Stimulated activated CD4-positive, alpha-beta T cell treated with anti-CD3 and anti-CD28 coated beads, Interleukin-4, amount 100 ng/mL, for 48 hours (primary cell): ENCODE measurements at regions not wholly inside any gene's neighbourhood (a gene's known extent, or its start where the extent isn't known, plus 50 kb on each side); places are given as distances from the start of the nearest gene placed in this dataset.
"Not testable (repeated sequence)": the region's sequence is repeated elsewhere in the genome, so short reads cannot be mapped to it uniquely, and the experiment has no call there.

Source experiments
- DNase-seq, 2 donors: peaks; one replicate each; pipeline ENCODE4 v3.0.0-alpha.2; 2020; ENCODE audit warnings: low read depth in 2 of 2

GRCh38 chr5:118193194-118193905, 795.0 kb downstream of the DTWD2 start:
- no peak for DNase-seq

- DNase-seq = no peak
Observed at GRCh38 chr5:118185018-118185417, 803.3 kb downstream of the DTWD2 start.

GRCh38 chr5:118176146-118176545, 812.2 kb downstream of the DTWD2 start:
- DNase-seq = no peak

- DNase-seq = no peak
Observed at GRCh38 chr5:118174671-118175070, 813.7 kb downstream of the DTWD2 start.

GRCh38 chr5:118173340-118173739, 815.0 kb downstream of the DTWD2 start:
- no peak for DNase-seq

- DNase-seq = no peak
Observed at GRCh38 chr5:118165619-118166018, 822.7 kb downstream of the DTWD2 start.

- no peak for DNase-seq
Observed at GRCh38 chr5:118156181-118156580, 832.2 kb downstream of the DTWD2 start.

GRCh38 chr5:118146824-118147223, 841.5 kb downstream of the DTWD2 start:
- DNase-seq = no peak

- DNase-seq = no peak
Observed at GRCh38 chr5:118144540-118144939, 843.8 kb downstream of the DTWD2 start.

GRCh38 chr5:118139361-118139760, 849.0 kb downstream of the DTWD2 start:
- DNase-seq = no peak

- no peak for DNase-seq
Observed at GRCh38 chr5:118126159-118126558, 862.2 kb downstream of the DTWD2 start.

- DNase-seq = no peak
Observed at GRCh38 chr5:118125687-118126086, 862.7 kb downstream of the DTWD2 start.

- no peak for DNase-seq
Observed at GRCh38 chr5:118121258-118121657, 867.1 kb downstream of the DTWD2 start.

- no peak for DNase-seq
Observed at GRCh38 chr5:118115791-118116190, 872.6 kb downstream of the DTWD2 start.

GRCh38 chr5:118111956-118112355, 876.4 kb downstream of the DTWD2 start:
- DNase-seq = no peak

GRCh38 chr5:118107246-118107645, 881.1 kb downstream of the DTWD2 start:
- DNase-seq = not testable (repeated sequence)

GRCh38 chr5:118098716-118099115, 889.6 kb downstream of the DTWD2 start:
- DNase-seq = no peak

- no peak for DNase-seq
Observed at GRCh38 chr5:118095115-118095514, 893.2 kb downstream of the DTWD2 start.

GRCh38 chr5:118088448-118088847, 899.9 kb downstream of the DTWD2 start:
- no peak for DNase-seq

- no peak for DNase-seq
Observed at GRCh38 chr5:118076490-118076889, 911.9 kb downstream of the DTWD2 start.

- DNase-seq = no peak
Observed at GRCh38 chr5:118070041-118070440, 918.3 kb downstream of the DTWD2 start.

GRCh38 chr5:118069452-118069851, 918.9 kb downstream of the DTWD2 start:
- DNase-seq = no peak

GRCh38 chr5:118068886-118069285, 919.5 kb downstream of the DTWD2 start:
- DNase-seq = no peak

GRCh38 chr5:118063836-118064235, 924.5 kb downstream of the DTWD2 start:
- DNase-seq = not testable (repeated sequence)
